Stomach (tissue), 4 donors: ENCODE measurements at regions not wholly inside any gene's neighbourhood (a gene's known extent, or its start where the extent isn't known, plus 50 kb on each side); places are given as distances from the start of the nearest gene placed in this dataset.

Source experiments
- CTCF ChIP-seq, 7 experiments: fragments of 450-650 bp in 4 of 7; fragments of 200-600 bp in 3 of 7; sonication (generic) in 3 of 7; IDR thresholded peaks; one replicate each; pipeline ENCODE4 v1.5.1; 2016 to 2019; ENCODE audit warnings: antibody characterized with exemption in 7 of 7, control low read depth in 2 of 7, mild to moderate bottlenecking in 1 of 7
- EP300 ChIP-seq: sonication (generic); formaldehyde crosslinking; IDR thresholded peaks from one replicate; pipeline ENCODE4 v1.6.1; 2017; ENCODE audit warnings: antibody characterized with exemption

DNA sequence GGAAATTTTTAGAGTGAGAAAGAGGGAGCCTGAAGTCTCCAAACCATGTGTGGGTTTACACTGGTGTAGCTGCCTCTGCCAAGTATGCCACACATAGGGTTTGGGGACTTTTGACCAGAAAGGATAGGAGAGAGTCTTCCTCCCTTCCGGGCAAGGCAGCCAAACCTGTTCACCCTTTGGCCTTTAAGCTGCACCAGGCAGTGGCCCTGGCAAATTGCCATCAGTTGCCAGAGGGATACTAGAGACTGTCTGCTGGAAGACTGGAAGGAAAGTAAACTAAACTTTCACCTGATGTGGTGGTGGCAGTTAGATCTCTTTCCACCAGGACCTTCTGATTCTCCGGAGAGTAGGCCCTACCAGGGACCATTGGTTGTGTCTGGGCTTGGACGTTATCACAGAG, 1263.2 kb downstream of the FAM181B start:
- TF ChIP-seq EP300 (no peak), CTCF (IDR thresholded peaks at IDR 0.05) (no peak)
